NOMO-1 treated with DMSO at 0.1 percent for 48 hours (cell line): ENCODE measurements at regions not wholly inside any gene's neighbourhood (a gene's known extent, or its start where the extent isn't known, plus 50 kb on each side); places are given as distances from the start of the nearest gene placed in this dataset.

Experiments
- DNase-seq: peaks from one replicate; lab custom pipeline; 2025; ENCODE audit not compliant: unreplicated experiment; lab: John Stamatoyannopoulos, UW

DNA sequence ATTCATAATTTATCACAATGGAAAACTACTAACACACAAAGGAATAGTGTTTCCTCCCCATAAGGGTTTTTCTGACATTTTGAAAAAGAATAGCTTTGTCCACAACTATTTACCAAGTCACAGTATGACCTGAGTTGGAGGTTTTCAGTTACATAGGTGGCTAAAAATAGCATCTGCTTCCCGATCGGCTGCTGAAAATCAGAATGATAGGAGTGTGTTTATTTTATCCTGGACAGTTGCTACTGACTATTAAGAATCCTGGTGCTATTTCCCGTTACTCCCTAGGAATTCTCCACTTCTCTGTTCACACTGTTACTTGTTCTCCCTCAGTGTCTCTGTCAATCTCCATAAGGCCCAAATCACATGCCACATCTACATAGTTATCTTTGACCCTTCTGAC lies 353.9 kb upstream of the RARB start:
- DNase-seq, result no peak

DNA sequence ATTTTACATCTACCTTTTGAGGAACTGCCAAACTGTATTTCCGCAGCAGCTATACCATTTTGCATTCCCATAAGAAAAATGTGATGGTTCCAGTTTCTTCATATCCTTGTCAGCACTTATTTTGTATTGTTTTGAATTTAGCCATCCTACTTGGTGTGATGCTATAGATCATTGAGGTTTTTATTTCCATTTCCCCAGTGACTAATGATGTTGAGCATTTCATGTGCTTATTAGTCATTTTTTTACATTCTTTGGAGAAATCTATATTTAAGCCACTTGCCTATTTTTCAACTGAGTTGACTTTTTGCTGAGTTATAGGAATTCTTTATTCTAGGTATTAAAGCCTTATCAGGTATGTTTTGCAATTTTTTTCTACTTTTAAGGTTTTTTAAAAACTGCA lies 347.6 kb upstream of the RARB start:
- no peak for DNase-seq

DNA sequence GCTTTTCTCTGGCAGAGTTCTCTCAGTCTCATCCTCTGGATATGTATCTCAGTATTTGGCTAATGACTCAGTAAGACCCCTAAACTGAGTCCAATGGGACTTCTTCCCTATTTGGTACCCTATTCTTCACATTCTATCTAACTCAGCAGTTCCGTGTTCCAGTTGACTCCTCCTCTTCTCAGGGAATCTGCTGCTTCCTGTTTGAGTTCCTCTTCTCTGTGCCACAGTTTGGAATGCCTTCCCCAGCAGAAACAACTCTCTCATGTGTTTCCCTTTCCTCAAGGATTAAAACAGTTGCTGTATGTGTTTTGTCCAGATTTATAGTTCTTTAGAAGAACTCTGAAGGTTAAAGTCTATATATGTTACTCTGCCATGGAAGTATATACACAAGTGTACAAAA lies 344.0 kb upstream of the RARB start:
- no peak for DNase-seq

DNA sequence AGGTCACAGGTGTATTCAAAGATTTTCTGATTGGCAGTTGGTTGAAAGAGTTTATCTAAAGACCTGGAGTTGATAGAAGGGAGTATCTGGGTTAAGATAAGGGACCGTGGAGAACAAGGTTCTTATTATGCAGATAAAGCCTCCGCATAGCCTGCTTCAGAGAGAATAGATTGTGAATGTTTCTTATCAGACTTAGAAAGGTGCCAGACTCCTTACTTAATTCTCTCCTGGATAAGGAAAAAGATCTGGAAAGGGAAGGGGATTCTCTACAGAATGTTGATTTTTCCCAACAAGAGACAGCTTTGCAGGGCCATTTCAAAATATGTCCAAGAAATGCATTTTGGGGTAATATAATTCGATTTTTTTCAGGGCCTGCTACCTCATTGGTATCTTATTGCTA lies 341.3 kb upstream of the RARB start:
- DNase-seq, result no peak

DNA sequence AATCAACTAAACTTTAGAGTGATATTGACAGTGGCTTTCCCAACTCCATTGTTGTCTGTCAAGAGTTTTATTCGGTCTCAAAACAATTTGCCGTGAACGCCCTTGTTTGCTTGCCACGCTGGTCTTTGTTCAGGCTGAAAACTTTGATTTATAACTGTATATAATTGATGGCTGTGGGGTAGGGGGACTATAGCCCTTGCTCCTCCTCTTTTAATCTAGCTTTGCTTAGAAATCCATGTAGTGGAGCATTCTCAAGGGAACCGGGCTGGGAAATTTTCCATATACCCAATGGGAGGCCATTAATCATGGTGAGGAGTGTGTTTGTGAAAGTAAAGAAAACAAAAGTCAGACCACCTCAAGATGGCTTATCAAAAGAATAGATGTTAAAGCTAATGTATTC lies 339.8 kb upstream of the RARB start:
- DNase-seq, result no peak

DNA sequence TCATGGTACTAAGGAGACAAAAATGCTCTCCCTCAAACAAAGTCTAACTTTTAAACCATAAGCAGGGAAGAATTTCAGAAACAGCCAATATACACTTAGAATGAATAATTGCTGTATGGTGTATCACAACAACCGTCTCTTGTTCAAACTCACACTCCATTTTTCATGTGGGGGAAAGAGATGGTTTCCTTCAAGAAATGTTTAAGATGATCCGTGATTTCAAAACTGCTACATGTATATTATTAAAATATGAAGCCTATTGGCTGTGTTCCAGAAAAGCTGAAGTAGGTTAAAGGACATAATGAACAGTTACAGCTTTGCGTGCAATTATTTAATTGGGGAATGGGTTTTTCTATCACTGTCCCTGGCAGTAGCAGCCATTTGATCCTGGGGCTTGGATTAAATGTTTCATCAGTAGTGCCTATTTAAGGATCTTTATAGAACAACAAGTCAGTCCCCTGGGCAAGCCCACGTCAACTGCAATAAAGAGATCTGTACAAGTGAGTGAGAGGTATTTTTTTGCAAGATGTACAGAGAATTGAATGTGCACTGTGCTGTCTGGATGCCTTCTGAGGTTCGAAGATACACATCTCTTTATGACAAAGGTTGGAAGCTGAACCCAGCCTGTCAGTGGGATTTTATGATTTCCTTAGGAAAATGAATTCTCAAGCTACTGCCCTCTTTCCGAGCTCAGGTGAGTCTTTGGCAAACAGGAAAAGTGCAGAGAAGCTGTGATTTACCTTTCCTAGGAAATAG lies 337.2 kb upstream of the RARB start:
- no peak for DNase-seq

DNA sequence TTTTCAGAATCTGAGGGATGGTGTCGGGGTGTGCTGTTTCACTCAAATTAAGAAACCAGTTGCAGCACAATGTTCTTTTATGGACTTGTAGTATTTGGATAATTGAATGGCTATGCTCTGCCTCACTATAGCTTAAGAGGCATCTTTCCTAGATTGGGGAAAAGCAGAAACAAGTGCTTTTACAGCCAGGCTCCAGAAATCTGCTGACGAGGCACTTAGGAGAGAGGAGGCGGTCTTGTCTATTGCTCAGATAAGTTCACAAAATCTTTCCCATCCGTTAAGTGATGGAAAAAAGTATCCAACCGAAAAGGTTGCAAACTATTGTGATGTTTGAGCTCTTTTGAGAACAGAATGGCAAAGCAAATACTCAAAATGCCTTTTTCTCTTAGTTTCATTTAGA lies 336.1 kb upstream of the RARB start:
- no peak for DNase-seq

DNA sequence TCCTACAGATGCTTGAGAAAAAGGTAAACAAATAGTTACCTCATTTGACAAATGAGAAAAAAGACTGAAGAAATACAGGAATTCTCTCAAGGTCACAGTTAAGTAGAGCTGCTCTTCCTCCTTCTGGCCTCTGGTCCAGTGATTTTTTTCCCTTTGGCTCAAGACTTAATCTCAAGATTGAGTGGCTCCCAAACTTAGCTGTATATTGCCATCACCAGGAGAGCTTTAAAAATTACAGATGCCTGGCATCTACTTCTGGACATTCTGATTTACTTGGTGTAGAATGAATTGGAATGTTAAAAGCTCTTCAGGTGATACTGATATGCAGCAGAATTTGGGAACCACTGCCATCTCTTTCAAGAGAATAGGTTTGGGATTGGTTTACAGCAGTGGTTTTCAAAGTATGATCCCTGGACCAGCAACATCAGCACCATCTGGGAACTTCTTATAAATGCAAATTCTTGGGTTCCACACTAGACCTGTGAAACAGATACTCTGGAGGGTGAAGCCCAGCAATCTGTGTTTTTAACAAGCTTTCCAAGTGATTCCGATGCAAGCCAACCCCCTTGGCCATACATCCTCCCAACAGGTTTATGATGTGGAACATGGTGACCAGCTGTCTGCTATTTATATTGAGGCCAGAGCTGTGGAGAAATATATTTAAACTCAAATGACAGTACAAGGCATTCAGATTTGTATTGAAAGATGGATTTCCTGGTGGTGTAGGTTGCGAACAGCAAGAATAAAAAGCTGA lies 333.0 kb upstream of the RARB start:
- no peak for DNase-seq

DNA sequence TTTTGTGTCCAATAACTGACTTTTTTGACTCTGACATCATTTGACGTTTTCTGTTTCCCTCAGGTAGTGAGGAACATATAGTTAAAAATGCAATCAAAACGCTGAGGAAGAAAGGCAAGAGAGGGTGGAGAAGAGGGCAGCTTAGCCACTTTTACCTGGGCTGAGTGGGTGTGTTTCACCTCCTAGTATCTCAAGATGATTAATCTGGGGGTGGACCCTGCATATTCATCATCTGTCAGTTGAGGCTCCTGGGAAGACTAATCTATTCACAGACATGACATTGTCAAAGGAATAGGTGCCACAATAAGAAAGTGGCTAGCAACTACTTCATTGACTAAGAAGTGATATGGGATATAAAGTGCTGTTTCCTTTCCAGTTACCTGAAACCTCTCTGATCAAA lies 331.5 kb upstream of the RARB start:
- DNase-seq, result no peak

DNA sequence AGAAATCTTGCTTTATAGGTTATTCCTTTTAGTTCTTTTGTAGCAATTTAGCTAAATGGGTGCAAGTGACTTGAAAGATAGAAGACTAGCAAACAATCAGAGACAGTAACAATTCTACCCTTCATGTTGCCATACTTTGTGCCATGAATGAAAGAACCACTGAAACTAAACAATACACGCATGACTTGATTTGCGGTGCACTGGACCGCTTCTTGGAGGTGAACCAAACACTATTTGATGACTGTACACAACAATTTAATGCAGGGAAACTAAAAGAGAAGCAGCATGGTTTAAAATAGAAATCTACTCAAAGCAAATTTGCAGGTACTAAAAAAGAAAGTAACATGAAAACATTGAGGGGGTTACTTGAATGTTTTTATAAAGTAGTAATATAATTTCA lies 331.0 kb upstream of the RARB start:
- DNase-seq, result no peak

DNA sequence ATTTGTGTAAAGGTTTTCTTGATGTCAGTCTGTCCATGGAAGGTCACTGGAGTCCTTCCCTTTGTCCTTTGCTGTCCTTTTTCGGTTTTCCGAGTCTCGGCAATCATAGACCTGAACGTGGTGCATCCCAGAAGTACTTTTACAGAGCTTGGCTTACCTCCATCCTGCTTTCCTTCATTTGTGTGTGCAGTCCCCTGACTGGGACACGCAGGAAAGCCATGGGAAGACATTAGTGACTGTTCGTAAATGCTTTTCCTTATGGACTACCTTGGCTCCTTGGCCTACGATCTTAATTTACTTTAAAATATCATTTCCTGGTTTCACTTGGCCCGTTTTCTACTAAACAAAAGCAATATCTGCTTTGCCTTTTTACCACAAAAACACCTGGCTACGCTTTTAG lies 328.4 kb upstream of the RARB start:
- no peak for DNase-seq

DNA sequence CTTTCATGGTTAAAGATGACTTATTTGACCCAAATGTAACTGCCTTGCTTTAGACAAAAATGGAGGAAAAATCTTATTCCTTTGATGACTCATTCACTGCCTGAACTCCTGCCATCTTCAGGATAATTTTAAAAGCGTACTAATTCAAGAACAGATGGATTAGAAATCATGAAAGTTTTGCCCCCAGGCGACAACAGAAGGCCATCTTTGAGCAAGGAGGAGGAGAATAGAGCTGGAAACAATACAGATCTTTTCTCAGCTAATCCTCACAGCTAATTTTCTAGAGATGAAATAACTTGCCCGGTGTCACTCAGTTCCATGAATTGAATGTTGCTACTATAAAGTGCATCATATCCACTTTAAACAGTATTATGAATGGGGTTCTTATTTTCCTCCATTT lies 324.7 kb upstream of the RARB start:
- no peak for DNase-seq

DNA sequence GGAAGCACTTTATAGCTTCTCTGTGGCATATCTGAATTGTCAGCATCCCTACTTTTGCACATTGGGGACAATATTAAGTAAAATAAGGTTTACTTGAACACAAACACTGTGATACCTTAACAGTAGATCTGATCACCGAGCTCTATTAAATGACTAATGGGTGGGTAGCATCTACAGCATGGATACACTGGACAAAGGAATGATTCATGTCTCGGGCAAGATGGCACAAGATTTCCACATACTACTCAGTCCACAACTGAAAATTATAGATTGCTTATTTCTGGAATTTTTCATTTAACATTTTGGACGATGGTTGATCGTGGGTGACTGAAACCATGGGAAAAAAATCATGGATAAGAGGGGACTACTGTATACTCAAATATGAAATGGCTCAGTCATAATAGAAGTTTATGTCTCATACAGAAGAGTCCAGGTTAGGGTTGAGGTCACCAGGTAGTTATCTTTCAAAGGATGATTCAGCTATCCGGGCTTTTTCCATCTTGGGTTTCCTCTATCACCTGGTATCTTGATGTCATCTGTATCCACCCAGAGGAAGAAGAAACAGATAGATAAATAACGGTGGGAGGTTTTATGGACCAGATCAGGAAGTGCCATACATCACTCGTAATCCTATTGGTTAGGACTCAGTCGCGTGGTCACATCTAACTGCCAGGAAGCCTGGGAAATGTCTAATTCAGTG lies 320.0 kb upstream of the RARB start:
- no peak for DNase-seq

DNA sequence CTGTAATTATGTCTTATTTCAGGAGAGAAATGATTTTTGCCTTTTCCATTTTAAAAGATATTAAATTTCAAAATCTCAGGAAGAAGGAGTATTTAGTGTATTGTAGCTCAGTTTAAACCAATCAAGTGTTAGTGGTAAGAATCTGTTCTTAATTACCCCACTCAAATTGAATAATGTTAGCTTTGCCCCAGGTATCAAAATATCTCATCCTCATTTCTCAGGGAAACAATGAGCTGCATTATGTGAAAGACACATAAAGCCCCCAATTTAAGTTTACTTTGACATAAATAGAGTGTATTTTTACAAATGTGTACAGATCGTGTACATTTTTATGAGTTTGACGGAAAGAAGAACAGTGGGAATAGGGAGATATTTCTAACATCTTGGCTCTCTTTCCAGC lies 317.4 kb upstream of the RARB start:
- no peak for DNase-seq

DNA sequence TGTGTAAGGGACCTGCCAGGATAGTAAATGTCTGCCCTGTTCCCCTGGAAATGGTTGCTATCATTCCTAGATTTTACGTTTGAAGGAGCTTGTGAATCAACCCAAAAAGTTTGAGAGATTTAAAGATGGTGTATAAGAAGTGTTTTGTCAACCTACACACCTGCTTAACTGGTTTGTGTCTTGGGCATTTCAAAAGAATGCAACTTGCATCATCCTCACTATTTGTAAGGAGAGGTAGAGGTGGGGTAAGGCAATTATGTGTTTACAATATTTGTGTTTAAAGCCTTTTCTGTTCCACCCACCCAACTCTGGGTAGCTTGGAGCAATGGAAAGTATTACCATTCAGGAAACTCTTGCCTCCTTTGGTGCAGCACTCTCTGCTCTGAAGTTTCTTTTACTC lies 314.2 kb upstream of the RARB start:
- no peak for DNase-seq

DNA sequence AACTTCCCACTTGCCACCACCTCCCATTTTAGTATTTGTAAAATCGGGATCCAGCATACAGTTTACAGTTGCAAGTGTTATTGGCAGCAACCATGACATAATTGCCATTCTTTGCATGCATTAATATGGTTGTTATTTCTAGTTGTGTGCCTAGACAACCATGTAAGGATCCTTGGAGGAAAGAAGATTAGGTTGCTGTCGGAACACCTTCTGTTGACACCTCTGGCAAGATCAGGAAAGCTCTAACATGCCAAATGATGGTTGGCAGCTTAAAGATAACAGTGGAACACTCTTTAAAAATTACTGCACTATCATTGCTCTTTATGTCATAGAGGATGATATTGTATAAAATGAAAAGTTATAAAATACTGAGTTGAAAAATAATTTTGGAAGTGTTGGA lies 313.5 kb upstream of the RARB start:
- no peak for DNase-seq

DNA sequence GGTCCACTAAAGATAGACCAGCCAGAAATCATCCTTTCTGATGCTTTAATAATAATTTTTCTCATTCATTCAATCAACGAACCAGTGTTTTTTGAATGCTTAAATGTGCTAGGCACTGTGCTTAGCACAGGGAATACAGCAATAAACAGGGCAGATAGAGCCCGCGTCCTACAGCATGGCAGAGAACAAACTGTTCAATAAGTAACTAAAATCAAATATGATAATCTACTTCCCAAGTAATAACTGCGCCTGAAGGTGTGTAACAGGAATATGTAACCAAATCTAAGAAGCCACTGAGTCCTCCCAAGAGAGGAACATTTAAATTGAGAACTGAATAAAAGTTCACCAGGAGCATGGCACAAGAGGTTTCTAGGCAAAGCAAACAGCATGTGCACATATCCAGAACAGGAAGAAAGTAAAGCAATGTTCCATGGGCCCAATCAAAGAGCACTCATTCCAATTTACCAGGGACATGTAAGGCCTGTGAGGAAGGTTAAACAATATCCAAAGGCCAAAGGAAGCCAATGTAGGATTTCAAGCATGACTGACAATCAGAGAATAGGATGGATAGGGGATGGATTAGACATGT lies 311.0 kb upstream of the RARB start:
- DNase-seq, result no peak

DNA sequence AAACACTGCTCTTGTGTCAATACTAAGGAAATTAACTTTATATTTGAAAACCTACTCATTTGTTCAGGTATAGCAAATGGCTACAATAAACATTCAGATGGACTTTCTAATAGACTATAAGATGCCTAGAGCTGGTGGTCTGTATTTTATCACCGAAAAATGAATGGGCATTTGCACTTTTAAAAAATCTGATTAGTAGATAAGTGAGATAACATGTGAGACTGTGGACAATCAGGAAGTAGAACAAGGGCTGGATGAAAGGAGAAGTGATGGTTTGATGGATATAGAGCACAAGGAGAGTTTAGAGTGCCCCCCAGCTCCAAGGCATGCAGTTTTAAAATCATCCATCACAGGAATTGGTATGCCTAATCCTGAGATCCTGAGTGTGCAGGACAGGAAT lies 308.4 kb upstream of the RARB start:
- no peak for DNase-seq

DNA sequence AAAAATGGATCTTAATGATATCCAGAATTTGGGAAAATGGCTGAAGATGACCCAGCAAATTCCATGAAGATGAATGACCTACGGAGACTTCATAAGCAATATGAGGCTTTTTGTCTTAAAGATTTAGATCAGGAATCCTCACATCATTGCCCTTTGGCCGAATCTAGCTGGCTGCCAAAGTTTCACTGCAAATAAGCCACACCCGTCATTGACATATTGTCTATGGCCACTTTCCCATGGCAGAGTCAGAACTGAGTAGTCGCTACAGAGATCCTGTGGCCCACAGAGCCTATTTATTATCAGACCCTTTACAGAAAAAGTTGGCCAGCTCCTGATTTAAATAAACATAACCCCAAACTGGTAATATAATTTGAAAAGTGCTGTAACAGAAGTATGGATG lies 307.4 kb upstream of the RARB start:
- no peak for DNase-seq

DNA sequence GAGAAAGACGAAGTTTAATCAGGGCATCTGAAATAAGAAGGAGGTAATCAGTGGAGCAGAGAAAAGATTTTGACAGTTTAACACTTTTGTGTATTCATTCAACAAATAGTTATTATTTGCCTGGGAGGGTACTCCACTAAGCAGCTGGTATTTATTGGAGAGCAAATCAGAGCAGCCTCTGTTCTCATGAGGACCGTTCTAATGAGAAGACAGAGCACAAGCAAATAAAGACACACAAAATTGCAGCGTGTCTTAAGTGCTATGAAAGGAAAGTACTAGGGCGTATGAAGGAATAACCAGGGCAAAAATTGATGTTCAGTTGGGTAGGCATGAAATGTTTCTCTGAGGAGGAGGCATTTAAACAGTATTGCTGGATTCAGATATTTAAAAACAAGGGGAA lies 302.9 kb upstream of the RARB start:
- no peak for DNase-seq

DNA sequence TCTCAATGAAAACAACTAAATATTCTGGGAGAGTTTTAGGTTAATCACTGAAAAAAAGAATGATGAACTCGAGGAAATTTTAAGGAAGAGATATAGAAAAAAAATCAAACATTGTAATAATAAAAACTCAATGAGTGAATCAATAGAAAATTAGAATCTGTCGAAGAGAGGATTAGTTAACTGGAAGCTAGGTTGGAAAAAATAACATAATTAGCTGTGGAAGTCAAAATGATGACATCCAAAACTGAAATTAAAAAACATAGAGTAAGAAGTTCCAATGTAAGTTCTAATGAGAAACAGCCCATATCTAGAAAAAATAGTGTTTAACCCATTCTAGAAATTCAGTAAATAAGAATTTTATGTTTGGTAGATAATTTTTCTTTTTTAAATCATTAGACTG lies 299.3 kb upstream of the RARB start:
- no peak for DNase-seq
